NCI-H774 (cell line): ENCODE measurements at regions not wholly inside any gene's neighbourhood (a gene's known extent, or its start where the extent isn't known, plus 50 kb on each side); places are given as distances from the start of the nearest gene placed in this dataset.
"Not testable (repeated sequence)": the region's sequence is repeated elsewhere in the genome, so short reads cannot be mapped to it uniquely, and the experiment has no call there.

ENCODE experiments used
- DNase-seq: peaks from one replicate; lab custom pipeline; 2025; lab: John Stamatoyannopoulos, UW

DNA sequence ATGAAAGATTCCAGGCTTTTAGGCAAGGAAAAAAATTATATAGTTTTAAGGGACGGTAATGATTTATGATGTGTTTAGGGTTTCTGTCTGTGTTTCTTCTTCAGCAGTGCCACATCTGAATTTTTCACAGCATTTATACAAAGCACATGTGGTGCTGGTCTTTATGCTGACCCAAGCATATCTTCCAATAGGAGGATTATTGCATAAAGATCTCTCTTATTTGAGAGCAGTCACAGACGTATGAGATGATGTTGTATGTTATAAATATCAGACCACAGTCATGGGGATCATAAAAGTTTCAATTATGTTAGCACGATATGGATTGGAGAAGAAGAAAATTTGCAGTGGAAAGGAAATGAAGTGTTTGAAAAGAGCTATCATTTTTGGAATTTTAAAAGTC is 150.9 kb downstream of the RASEF start:
- no peak for DNase-seq

DNA sequence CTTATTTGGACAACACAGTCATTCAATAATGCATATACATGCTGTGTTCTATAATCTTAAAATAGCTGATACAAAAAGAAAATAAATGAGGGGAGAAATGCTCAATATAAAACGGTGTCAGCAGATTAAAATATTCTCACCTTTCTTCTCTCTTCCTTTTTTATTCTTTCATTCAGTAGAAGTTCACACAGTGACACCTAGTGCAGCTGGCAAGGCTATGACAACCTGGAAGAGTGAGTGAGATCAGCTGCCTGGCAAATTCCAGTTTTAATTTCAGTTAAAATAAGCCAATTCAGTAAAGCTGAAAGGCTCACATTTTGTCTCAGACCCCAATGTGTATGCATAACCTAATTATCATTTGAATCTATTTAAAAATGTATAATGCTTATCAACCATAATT is 150.3 kb downstream of the RASEF start:
- DNase-seq: no peak

DNA sequence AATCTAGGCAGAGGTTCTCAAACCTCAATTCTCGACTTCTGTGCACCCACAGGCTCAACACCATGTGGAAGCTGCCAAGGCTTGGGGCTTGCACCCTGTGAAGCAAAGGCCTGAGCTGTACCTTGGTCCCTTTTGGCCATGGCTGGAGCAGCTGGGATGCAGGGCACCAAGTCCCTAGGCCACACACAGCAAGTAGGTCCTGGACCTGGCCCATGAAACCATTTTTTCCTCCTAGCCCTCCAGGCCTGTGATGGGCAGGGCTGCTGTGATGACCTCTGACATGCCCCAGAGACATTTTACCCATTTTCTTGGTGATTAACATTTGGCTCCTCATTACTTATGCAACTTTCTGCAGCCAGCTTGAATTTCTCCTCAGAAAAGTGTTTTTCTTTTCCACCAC is 146.7 kb downstream of the RASEF start:
- not testable (repeated sequence) for DNase-seq

DNA sequence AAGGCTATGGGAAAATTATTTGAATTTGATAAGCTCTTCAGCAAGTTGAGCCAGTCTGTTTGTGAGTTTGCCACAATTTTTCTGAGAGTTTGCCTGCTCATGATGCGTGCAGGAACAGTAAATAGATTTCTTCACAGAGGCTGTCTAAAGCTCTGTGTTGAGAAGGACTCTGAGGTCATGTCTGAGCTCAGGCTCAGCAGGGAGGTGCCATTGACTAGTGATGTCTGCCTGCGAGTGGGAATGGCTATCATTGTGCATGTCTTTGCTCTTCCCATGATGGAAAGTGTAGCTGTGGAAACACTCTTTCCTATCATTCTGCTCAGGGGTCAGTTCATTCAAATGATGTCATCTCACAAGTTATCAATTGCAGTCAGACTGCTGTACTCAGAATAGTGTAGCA is 142.8 kb downstream of the RASEF start:
- DNase-seq: peak; percentile 12

DNA sequence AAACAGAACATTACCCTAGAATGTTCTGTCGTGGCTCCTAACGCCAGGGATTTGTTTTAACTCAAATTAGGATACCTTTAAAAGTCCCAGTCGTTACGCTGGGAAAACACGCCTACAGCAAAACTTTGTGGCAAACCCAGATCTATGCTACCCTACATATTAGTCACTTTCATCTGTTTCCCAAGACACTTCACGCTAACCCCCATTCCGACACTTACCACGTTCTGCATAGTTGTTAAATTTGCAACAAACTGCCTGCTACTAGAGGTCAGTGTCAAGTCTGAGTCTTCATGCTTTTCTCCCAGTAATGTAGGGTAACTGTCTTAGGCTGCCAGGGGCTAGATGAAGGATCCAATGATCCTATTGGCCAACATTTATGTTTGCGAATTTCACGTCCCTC is 140.3 kb downstream of the RASEF start:
- DNase-seq: no peak

DNA sequence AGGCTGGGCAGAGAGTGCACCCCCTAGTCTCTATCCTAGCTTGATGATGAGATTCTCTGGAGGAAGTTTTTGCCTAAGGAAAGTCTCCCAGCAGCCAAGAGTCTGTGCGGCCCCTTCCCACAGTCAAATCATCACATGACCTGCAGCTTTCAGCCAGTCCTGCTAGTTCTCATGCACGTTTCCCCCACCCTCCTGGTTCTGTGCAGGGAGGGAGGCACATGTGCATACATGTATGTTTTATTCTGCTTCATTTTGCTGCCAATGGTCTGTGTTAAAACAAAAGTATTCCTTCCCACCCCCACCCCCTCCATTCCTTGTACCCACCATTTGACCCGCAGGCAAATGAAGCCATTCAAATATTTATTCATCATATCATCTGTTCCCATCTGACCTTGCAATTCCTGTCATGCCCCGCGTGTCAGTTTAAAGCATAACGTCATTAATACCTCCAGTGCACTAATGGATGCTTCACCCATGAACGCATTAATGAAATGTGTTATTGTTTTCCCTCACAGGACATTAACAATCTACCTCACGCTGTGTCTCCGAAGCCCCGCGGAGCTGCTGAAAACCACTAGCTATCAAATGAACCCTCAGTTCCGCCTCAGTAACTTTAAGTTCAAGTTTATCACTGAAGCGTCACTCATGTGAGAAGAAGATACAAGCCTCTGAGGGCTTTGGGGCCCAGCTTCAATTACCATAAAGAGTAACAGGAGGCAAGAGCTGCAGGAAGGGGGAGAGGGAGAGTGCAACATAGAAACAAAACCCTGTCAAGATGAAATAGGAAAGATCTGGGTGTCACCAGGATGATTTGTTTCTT is 139.6 kb downstream of the RASEF start:
- DNase-seq: peak; percentile 48

DNA sequence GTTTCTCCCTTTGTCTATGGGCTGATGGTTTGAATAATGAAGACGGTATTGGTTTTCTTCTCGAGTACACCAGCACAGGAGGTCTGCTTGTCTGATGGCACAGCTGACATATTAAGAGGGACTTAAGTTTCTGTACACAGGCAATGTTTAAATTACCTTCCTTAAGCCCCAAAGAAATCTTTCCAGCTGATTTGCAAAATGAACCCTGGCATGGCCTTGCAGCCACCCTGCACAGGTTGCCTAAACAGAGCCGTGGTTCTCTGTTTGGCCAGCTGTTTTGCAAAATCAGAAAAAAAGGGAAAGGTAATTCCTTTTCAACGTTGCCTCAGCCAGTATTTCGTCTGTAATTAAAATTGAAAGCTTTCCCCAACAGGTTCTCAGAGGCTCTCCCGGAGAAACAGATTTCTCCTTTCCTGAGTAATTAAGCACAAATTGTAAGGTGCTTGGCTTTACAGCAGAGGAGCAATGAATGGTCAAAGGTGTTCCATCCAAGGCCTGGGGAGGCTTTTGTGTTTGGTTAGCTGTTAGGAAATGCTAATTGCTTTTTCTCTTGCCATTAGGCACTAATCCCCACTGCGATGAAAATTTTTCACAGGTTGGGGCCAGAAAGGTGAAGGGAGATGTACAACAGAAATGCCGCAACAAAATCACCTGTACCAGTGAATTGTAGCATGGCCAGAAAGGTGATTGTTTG is 138.9 kb downstream of the RASEF start:
- DNase-seq: no peak
